Stomach (tissue), 8 donors: ENCODE measurements at regions not wholly inside any gene's neighbourhood (a gene's known extent, or its start where the extent isn't known, plus 50 kb on each side); places are given as distances from the start of the nearest gene placed in this dataset.

ENCODE experiments used
- DNase-seq, 2 donors: peaks; one replicate each; pipeline versions ENCODE4 v3.0.0 to v3.0.0-alpha.2; 2013 to 2019
- H3K27ac ChIP-seq, 5 donors: fragments of 200-600 bp in 4 of 5; sonication (generic) in 4 of 5; one replicate each; pipeline ENCODE4 v1.5.1; 2013 to 2019; ENCODE audit warnings: mild to moderate bottlenecking in 1 of 5, moderate library complexity in 1 of 5
- H3K27me3 ChIP-seq, 3 donors: fragments of 200-600 bp; sonication (generic); one replicate each; pipeline ENCODE4 v1.5.1; 2017 to 2019; ENCODE audit warnings: mixed run types in 1 of 3
- H3K36me3 ChIP-seq, 4 donors: fragments of 200-600 bp; sonication (generic); 1 replicate in 3 of 4; 2 replicates in 1 of 4; pipeline ENCODE4 v1.5.1; 2016 to 2019
- H3K4me1 ChIP-seq, 4 donors: fragments of 200-600 bp; sonication (generic); one replicate each; pipeline ENCODE4 v1.5.1; 2016 to 2019
- H3K4me3 ChIP-seq, 4 donors: fragments of 200-600 bp; sonication (generic) in 3 of 4; one replicate each; pipeline ENCODE4 v1.5.1; 2016 to 2019; ENCODE audit warnings: mild to moderate bottlenecking in 1 of 4
- H3K9me3 ChIP-seq, 4 donors: fragments of 200-600 bp; sonication (generic); one replicate each; pipeline ENCODE4 v1.5.1; 2016 to 2019
- CTCF ChIP-seq, 7 experiments: fragments of 450-650 bp in 4 of 7; fragments of 200-600 bp in 3 of 7; sonication (generic) in 3 of 7; IDR thresholded peaks; one replicate each; pipeline ENCODE4 v1.5.1; 2016 to 2019; ENCODE audit warnings: antibody characterized with exemption in 7 of 7, control low read depth in 2 of 7, mild to moderate bottlenecking in 1 of 7
- EP300 ChIP-seq: sonication (generic); formaldehyde crosslinking; IDR thresholded peaks from one replicate; pipeline ENCODE4 v1.6.1; 2017; ENCODE audit warnings: antibody characterized with exemption
- POLR2A ChIP-seq, 4 donors: fragments of 450-650 bp; IDR thresholded peaks; one replicate each; pipeline ENCODE4 v1.6.1; 2016; ENCODE audit warnings: antibody characterized with exemption in 4 of 4, control low read depth in 2 of 4, mild to moderate bottlenecking in 1 of 4, moderate library complexity in 1 of 4
- POLR2AphosphoS5 ChIP-seq, 3 donors: sonication (generic); formaldehyde crosslinking; IDR thresholded peaks; one replicate each; pipeline ENCODE4 v1.6.1; 2016; ENCODE audit warnings: antibody characterized with exemption in 3 of 3
- WGBS, 5 donors: extraction: QIAGEN DNeasy Blood & Tissue Kit in 3 of 5; methylation state at CpG; one replicate each; pipeline versions ENCODE4 v1.1.5 to v1.1.7; 2013 to 2018; 5-methylcytosine and 5-hydroxymethylcytosine counted together
- intact Hi-C: fragments of 100-400 bp; cut with DNase I; formaldehyde crosslinking; loops from one replicate; pipeline ENCODE4 v1.15.1; 2023; ENCODE audit warnings: low total_unique reads
- donor health status: healthy with polysubstance abuse.
- donor health status: Bipolar disorder and iron deficiency.
- donor health status: healthy.

- intact Hi-C loops, result no loop called here
- 27 to 31% (median 30%) methylated on average over 4 of the region's 4 CpGs for WGBS, 5 donors
Observed at GRCh38 chr12:111111681-111112080, 191.3 kb upstream of the MYL2 start.

GRCh38 chr12:111110556-111110955, 190.2 kb upstream of the MYL2 start:
- Histone ChIP-seq H3K27ac (no peak overlapping the region), H3K4me1 (no peaks in the 10 kb centered on the region), H3K27me3 (no peaks in the 10 kb centered on the region), H3K36me3 (no peaks in the 10 kb centered on the region), H3K9me3 (peaks cover 0 to 12% (median 0%) of the 10 kb centered on the region in 4 donors), H3K4me3 (no peak overlapping the region)
- TF ChIP-seq POLR2AphosphoS5 (IDR thresholded peaks at IDR 0.05), result no peak
- no peak for TF ChIP-seq CTCF (IDR thresholded peaks at IDR 0.05)
- TF ChIP-seq EP300, result no peak
- TF ChIP-seq POLR2A (IDR thresholded peaks at IDR 0.05), result no peak
- intact Hi-C loops, result no loop called here
- DNase-seq, result no peak
- WGBS, 5 donors, result 62 to 86% (median 79%) methylated on average over 5 of the region's 5 CpGs

More at GRCh38 chr12:111111681-111112080, 191.3 kb upstream of the MYL2 start:
- Histone ChIP-seq H3K9me3 (peaks cover 0 to 14% (median 0%) of the 10 kb centered on the region in 4 donors), H3K36me3 (no peaks in the 10 kb centered on the region), H3K27me3 (no peaks in the 10 kb centered on the region), H3K27ac (no peak overlapping the region), H3K4me3 (no peak overlapping the region), H3K4me1 (no peaks in the 10 kb centered on the region)
- TF ChIP-seq EP300, result no peak
- TF ChIP-seq CTCF (IDR thresholded peaks at IDR 0.05), result no peak
- no peak for TF ChIP-seq POLR2A (IDR thresholded peaks at IDR 0.05)
- TF ChIP-seq POLR2AphosphoS5 (IDR thresholded peaks at IDR 0.05), result no peak
- DNase-seq, result no peak

- Histone ChIP-seq H3K9me3 (peaks cover 0 to 10% (median 0%) of the 10 kb centered on the region in 4 donors), H3K27me3 (no peaks in the 10 kb centered on the region), H3K27ac (no peak overlapping the region), H3K4me3 (no peak overlapping the region), H3K36me3 (no peaks in the 10 kb centered on the region), H3K4me1 (no peaks in the 10 kb centered on the region)
- DNase-seq, result no peak
- WGBS, 5 donors, result 56 to 75% (median 62%) methylated on average over 2 of the region's 2 CpGs
- TF ChIP-seq POLR2AphosphoS5 (IDR thresholded peaks at IDR 0.05), result no peak
- no peak for TF ChIP-seq CTCF (IDR thresholded peaks at IDR 0.05)
- no peak for TF ChIP-seq POLR2A (IDR thresholded peaks at IDR 0.05)
- TF ChIP-seq EP300, result no peak
- intact Hi-C loops, result no loop called here
Observed at GRCh38 chr12:111108726-111109125, 188.3 kb upstream of the MYL2 start.

GRCh38 chr12:111107392-111108178, 187.2 kb upstream of the MYL2 start:
- Histone ChIP-seq H3K27me3 (no peaks in the 10 kb centered on the region), H3K4me1 (no peaks in the 10 kb centered on the region), H3K4me3 (no peak overlapping the region), H3K9me3 (peaks cover 0 to 10% (median 0%) of the 10 kb centered on the region in 4 donors), H3K27ac (no peak overlapping the region), H3K36me3 (no peaks in the 10 kb centered on the region)
- no peak for TF ChIP-seq POLR2A (IDR thresholded peaks at IDR 0.05)
- no peak for TF ChIP-seq POLR2AphosphoS5 (IDR thresholded peaks at IDR 0.05)
- no peak for TF ChIP-seq EP300
- TF ChIP-seq CTCF (IDR thresholded peaks at IDR 0.05), result no peak
- 68 to 74% (median 72%) methylated on average over 6 of the region's 6 CpGs for WGBS, 5 donors
- no peak for DNase-seq
- intact Hi-C loops, result no loop called here
